ENCODE measurements at regions not wholly inside any gene's neighbourhood (a gene's known extent, or its start where the extent isn't known, plus 50 kb on each side); places are given as distances from the start of the nearest gene placed in this dataset.
"Not testable (repeated sequence)": the region's sequence is repeated elsewhere in the genome, so short reads cannot be mapped to it uniquely, and the experiment has no call there.

GRCh38 chr5:36786448-36787012, 90.0 kb upstream of the NIPBL start:
- no peak for DNase-seq

- DNase-seq: no peak
Observed at GRCh38 chr5:36787365-36788093, 89.0 kb upstream of the NIPBL start.

GRCh38 chr5:36790847-36791246, 85.7 kb upstream of the NIPBL start:
- DNase-seq: no peak

- DNase-seq: no peak
Observed at GRCh38 chr5:36792560-36793180, 83.9 kb upstream of the NIPBL start.

GRCh38 chr5:36795366-36795765, 81.2 kb upstream of the NIPBL start:
- DNase-seq: no peak

- no peak for DNase-seq
Observed at GRCh38 chr5:36796155-36796554, 80.4 kb upstream of the NIPBL start.

- no peak for DNase-seq
Observed at GRCh38 chr5:36801523-36801922, 75.0 kb upstream of the NIPBL start.

- no peak for DNase-seq
Observed at GRCh38 chr5:36802187-36802586, 74.4 kb upstream of the NIPBL start.

- DNase-seq: not testable (repeated sequence)
Observed at GRCh38 chr5:36813249-36813648, 63.3 kb upstream of the NIPBL start.

GRCh38 chr5:36815871-36816270, 60.7 kb upstream of the NIPBL start:
- no peak for DNase-seq

- no peak for DNase-seq
Observed at GRCh38 chr5:36820900-36821299, 55.7 kb upstream of the NIPBL start.

GRCh38 chr5:36826694-36827093, 49.9 kb upstream of the NIPBL start:
- DNase-seq: no peak

All from islet precursor cell (in vitro differentiated cells).